ENCODE measurements at regions not wholly inside any gene's neighbourhood (a gene's known extent, or its start where the extent isn't known, plus 50 kb on each side); places are given as distances from the start of the nearest gene placed in this dataset.

DNA sequence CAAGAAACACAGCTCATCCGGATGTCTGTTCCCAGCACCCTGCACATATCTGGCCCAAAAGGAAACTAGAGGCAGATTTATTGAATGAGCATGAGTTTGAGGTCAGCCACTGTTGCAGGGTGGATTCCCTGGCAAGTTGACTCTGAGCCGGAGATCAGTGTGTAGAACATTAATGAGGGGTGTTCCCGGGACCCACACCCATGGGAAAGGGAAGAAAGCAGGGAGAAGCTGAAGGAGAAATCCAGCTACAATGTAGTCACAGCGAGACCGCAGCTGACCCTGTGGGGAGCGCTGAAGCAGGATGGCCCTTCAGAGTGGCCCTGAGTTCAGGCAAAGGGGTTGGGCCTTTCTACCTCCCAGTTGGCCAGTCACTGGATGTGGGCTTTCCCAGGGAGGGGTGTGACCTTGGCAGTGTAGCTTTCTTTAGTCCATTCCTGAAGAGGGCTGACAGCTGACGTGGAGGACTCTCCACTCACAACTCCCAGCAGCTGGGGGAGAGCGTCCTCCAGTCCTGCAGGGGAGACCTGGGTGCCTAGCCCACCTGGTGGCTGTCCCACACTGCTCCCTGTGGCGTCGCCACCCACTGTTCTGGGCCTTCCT is 324.2 kb upstream of the ZMIZ1 start:
- intact Hi-C loops (cut with micrococcal nuclease), result no loop called here
- no peaks in the 10 kb centered on the region for H3K36me3 Mint-ChIP-seq (ENCODE audit: low read depth)
- no peaks in the 10 kb centered on the region for H3K9me3 Mint-ChIP-seq
- H3K27me3 Mint-ChIP-seq (ENCODE audit: insufficient read depth), result peaks cover 2% of the 10 kb centered on the region
- DNase-seq (ENCODE audit: low spot score), result no peak
- H3K4me3 Mint-ChIP-seq, result no peak overlapping the region
- no peaks in the 10 kb centered on the region for H3K4me1 Mint-ChIP-seq (ENCODE audit: low read depth)
- no peak overlapping the region for H3K27ac Mint-ChIP-seq

DNA sequence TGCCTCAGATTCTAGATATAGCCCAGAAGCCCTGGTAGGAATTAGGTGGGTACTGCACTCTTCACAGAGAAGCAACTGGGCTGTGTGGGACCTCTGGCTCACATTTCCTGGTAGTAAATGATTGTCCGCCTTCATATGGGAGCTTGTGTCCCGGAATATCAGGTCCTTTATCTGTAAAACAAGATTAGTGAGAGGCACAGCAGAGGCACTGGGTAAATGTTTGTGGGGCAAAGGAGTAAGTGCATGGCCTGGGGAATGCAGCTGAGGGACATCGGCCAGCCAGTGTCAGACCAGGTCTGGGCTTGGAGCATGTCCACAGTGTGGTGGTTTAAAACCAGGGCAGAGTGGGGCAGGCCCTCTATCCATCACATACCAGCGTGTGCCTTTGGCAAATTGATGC is 323.3 kb upstream of the ZMIZ1 start:
- Mint-ChIP-seq H3K36me3 (ENCODE audit: low read depth) (no peaks in the 10 kb centered on the region), H3K4me1 (ENCODE audit: low read depth) (no peaks in the 10 kb centered on the region), H3K27me3 (ENCODE audit: insufficient read depth) (peaks cover 2% of the 10 kb centered on the region), H3K9me3 (no peaks in the 10 kb centered on the region), H3K27ac (no peak overlapping the region), H3K4me3 (no peak overlapping the region)
- DNase-seq (ENCODE audit: low spot score), result no peak
- intact Hi-C loops (cut with micrococcal nuclease), result no loop called here

DNA sequence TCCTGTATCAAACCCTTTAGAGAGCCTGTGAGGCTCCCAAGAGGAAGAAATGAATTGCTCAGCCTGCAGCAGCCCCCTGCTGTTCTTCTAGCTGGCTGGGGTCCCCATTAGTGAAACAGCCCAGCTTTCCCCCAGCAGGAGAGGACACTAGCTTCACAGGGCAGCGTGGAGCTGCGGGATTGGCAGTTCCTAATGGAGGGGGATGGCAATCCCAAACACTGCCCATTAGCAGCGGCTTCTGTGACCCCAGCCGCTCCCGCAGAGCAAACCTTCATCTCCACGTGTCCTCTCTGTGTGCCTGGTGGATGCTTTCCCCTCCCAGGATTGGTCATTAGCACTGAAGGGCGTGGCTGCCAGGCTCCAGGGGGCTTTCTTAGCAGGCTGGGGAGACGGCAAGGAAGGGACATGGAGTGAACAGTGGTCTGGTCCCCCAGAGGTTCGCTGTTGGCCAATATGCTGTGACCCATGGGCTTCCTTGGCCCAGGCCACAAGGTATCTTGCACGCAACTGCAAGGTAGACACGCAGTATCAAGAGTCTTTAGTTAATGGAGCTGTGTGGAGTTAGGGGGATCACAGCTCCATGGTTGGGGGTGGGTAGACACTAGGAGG is 322.5 kb upstream of the ZMIZ1 start:
- DNase-seq (ENCODE audit: low spot score), result no peak
- Mint-ChIP-seq H3K4me3 (no peak overlapping the region), H3K27ac (no peak overlapping the region), H3K4me1 (ENCODE audit: low read depth) (no peaks in the 10 kb centered on the region), H3K36me3 (ENCODE audit: low read depth) (no peaks in the 10 kb centered on the region), H3K27me3 (ENCODE audit: insufficient read depth) (peaks cover 7% of the 10 kb centered on the region), H3K9me3 (no peaks in the 10 kb centered on the region)
- intact Hi-C loops (cut with micrococcal nuclease), result no loop called here

DNA sequence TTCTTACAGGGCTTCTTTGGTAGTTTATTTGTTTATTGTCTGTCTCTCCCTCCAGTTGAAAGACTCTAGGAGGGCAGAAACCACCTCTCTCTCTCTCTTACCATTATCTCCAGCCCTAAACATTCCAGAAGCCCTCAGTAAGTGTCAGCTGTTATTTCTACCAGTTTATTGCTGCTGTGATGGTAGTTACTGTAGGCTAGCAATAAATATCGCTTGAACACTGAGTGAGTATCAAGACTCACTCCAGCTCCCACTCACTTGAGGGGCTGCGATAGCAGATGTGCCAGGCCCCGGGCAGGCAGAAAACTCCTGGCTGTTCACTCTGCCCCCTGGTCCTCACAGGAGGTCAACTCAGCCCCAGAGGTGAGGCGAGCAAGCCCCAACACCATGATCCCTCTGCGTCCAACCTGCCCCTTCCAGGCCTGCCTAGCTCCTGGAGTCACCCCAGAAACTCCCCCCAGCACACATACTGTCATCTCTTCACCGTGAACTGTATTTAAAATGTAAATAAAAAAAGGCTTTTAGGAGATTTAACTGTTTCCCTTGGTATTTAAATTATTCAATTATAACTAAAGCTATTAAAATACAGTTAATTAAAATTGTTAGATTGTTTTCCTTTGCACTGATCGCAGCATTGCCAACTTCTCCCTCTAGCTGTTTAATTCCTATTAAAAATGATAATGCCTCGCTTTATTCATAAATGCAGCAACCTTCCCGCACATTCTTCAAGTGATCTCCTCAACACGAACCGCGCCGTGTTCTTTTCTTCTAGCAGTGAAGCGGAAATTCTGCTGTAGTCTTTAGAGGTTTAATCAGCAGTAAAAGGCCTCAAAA is 321.1 kb upstream of the ZMIZ1 start:
- Mint-ChIP-seq H3K9me3 (no peaks in the 10 kb centered on the region), H3K27me3 (ENCODE audit: insufficient read depth) (peaks cover 9% of the 10 kb centered on the region), H3K4me1 (ENCODE audit: low read depth) (no peaks in the 10 kb centered on the region), H3K27ac (no peak overlapping the region), H3K4me3 (no peak overlapping the region), H3K36me3 (ENCODE audit: low read depth) (no peaks in the 10 kb centered on the region)
- DNase-seq (ENCODE audit: low spot score), result no peak
- intact Hi-C loops (cut with micrococcal nuclease), result no loop called here

DNA sequence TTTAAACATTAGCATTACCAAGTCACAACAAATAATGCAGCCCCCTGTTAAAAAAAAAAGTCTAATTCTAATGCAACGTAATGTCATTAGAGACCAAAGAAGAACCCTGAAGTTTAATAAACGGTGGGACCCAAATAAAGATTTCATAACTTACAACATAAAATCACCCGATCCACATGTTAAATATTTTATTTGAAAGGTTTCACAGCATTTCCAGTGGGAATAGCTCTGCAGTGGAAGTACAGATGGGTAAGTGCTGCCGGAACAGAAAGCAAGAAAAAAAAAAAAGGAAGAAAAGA is 320.6 kb upstream of the ZMIZ1 start:
- H3K4me3 Mint-ChIP-seq, result no peak overlapping the region
- H3K9me3 Mint-ChIP-seq, result no peaks in the 10 kb centered on the region
- no peak overlapping the region for H3K27ac Mint-ChIP-seq
- H3K4me1 Mint-ChIP-seq (ENCODE audit: low read depth), result no peaks in the 10 kb centered on the region
- H3K27me3 Mint-ChIP-seq (ENCODE audit: insufficient read depth), result peaks cover 9% of the 10 kb centered on the region
- DNase-seq (ENCODE audit: low spot score), result no peak
- no peaks in the 10 kb centered on the region for H3K36me3 Mint-ChIP-seq (ENCODE audit: low read depth)
- intact Hi-C loops (cut with micrococcal nuclease), result no loop called here

DNA sequence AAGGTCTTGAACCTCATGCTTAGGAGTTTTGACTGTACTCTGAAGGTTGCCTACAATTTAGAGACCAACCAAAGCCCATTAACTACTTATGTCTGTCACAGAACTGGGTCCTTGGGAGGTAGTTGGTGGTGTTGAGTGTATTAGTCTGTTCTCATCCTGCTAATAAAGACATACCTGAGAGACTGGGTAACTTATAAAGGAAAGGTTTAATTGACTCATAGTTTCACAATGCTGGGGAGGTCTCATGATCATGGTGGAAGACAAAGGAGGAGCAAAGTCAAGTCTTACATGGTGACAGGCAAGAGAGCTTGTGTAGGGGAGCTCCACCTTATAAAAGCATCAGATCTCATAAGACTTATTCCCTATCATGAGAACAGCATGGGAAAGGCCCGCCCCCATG is 319.6 kb upstream of the ZMIZ1 start:
- Mint-ChIP-seq H3K36me3 (ENCODE audit: low read depth) (no peaks in the 10 kb centered on the region), H3K4me3 (no peak overlapping the region), H3K9me3 (no peaks in the 10 kb centered on the region), H3K4me1 (ENCODE audit: low read depth) (no peaks in the 10 kb centered on the region), H3K27ac (no peak overlapping the region), H3K27me3 (ENCODE audit: insufficient read depth) (peaks cover 9% of the 10 kb centered on the region)
- intact Hi-C loops (cut with micrococcal nuclease), result no loop called here
- DNase-seq (ENCODE audit: low spot score), result no peak

DNA sequence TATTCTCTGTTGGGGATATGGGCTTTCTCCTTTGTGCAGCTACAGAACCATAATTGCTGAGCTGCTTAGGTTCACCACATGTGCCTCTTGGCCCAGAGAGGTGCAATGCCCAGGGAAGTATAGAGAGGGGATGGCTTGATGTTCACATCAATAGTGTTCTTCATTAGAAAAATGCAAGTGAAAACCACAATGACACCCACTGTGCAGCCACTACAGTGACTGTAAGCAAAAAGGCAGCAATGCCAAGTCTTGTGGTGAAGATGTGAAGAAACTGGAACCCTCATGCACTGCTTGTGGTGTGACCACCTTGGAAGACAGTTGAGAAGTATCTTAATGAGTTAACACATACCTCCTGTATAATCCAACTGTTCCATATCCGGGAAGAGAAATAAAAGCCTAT is 318.9 kb upstream of the ZMIZ1 start:
- no peak for DNase-seq (ENCODE audit: low spot score)
- H3K27me3 Mint-ChIP-seq (ENCODE audit: insufficient read depth), result peaks cover 9% of the 10 kb centered on the region
- H3K36me3 Mint-ChIP-seq (ENCODE audit: low read depth), result no peaks in the 10 kb centered on the region
- no peaks in the 10 kb centered on the region for H3K4me1 Mint-ChIP-seq (ENCODE audit: low read depth)
- H3K4me3 Mint-ChIP-seq, result no peak overlapping the region
- no peaks in the 10 kb centered on the region for H3K9me3 Mint-ChIP-seq
- no peak overlapping the region for H3K27ac Mint-ChIP-seq
- intact Hi-C loops (cut with micrococcal nuclease), result no loop called here

DNA sequence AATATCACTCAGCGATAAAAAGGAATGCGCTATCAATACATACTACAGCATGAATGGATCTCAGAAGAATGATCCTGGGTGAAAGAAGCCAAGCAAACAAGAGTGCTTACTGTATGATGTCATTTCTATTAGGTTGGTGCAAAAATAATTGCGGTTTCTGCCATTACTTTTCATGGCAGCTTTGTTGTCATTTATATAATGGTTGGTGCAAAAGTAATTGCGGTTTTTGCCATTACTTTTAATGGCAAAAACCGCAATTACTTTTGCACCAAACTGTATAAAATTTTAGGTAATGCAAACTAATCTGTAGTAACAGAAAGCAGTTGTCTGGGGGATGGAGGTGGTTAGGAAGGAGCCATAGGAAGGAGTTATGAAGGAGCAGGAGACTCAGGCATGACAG is 318.3 kb upstream of the ZMIZ1 start:
- intact Hi-C loops (cut with micrococcal nuclease), result no loop called here
- no peak overlapping the region for H3K27ac Mint-ChIP-seq
- H3K27me3 Mint-ChIP-seq (ENCODE audit: insufficient read depth), result peaks cover 9% of the 10 kb centered on the region
- no peak for DNase-seq (ENCODE audit: low spot score)
- H3K4me3 Mint-ChIP-seq, result no peak overlapping the region
- H3K4me1 Mint-ChIP-seq (ENCODE audit: low read depth), result no peaks in the 10 kb centered on the region
- no peaks in the 10 kb centered on the region for H3K36me3 Mint-ChIP-seq (ENCODE audit: low read depth)
- H3K9me3 Mint-ChIP-seq, result no peaks in the 10 kb centered on the region

DNA sequence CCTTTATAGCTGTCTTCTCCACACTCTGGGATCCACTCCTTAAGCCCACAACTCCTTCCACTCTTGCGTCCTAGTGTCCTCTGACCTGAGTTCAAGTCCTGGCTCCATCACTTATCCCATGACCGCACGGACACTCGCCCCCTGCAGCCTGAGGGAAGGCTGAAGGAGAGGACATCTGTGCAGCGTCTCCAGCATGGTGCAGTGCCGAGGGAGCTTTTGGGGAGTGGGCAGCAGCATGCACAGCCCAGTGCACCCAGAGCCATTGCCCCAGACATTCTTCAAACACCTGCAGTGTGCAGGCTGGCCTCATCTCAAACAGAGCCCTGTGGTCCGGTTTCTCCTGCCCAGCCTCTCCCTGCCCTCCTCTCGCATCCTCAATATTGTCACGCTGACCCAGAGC is 317.1 kb upstream of the ZMIZ1 start:
- Mint-ChIP-seq H3K36me3 (ENCODE audit: low read depth) (no peaks in the 10 kb centered on the region), H3K27me3 (ENCODE audit: insufficient read depth) (peaks cover 11% of the 10 kb centered on the region), H3K4me1 (ENCODE audit: low read depth) (peaks cover 9% of the 10 kb centered on the region), H3K27ac (no peak overlapping the region), H3K4me3 (no peak overlapping the region), H3K9me3 (no peaks in the 10 kb centered on the region)
- no peak for DNase-seq (ENCODE audit: low spot score)
- intact Hi-C loops (cut with micrococcal nuclease), result no loop called here

DNA sequence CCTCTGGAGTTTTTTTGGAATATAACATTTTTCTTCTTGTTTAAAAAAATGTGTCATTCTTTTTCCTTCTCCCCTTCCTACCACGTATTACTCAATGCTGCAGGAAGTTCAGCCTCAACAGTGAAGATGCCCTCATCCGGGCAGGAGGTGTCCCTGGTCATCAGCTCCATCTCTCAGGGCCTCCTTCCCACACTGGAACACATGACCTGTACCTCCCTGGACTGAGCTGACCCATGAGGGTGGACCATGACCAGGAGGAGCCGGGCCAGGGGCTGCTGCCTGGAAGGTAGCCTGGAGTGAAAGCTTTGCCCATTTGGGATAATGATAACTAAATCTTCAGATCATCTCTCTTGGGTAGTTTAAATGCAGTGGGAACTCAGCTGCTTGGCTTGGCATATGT is 316.5 kb upstream of the ZMIZ1 start:
- no peak for DNase-seq (ENCODE audit: low spot score)
- intact Hi-C loops (cut with micrococcal nuclease), result no loop called here
- no peak overlapping the region for H3K27ac Mint-ChIP-seq
- H3K27me3 Mint-ChIP-seq (ENCODE audit: insufficient read depth), result peaks cover 11% of the 10 kb centered on the region
- H3K4me3 Mint-ChIP-seq, result no peak overlapping the region
- no peaks in the 10 kb centered on the region for H3K36me3 Mint-ChIP-seq (ENCODE audit: low read depth)
- H3K9me3 Mint-ChIP-seq, result no peaks in the 10 kb centered on the region
- H3K4me1 Mint-ChIP-seq (ENCODE audit: low read depth), result peaks cover 14% of the 10 kb centered on the region

DNA sequence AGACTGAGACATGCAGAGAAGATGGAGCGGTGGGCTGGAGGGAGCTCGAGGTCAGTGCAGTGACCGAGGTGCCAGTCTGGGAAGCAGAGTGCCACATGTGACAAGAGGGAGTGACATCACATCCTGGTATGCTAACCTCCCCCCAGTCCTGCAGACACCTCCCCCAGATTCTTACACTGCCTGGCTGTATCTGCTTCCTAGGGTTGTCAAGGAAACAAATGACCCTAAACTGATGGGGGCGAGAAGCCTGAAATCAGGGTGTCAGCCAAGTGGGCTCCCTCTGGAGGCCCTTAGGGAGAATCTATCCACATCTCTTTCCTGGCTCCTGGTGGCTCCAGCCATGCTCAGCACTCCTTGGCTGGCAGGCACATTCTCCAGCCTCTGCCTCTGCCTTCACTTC is 316.1 kb upstream of the ZMIZ1 start:
- Mint-ChIP-seq H3K4me1 (ENCODE audit: low read depth) (peaks cover 16% of the 10 kb centered on the region), H3K9me3 (no peaks in the 10 kb centered on the region), H3K27ac (no peak overlapping the region), H3K4me3 (no peak overlapping the region), H3K36me3 (ENCODE audit: low read depth) (no peaks in the 10 kb centered on the region), H3K27me3 (ENCODE audit: insufficient read depth) (peaks cover 11% of the 10 kb centered on the region)
- intact Hi-C loops (cut with micrococcal nuclease), result no loop called here
- no peak for DNase-seq (ENCODE audit: low spot score)

DNA sequence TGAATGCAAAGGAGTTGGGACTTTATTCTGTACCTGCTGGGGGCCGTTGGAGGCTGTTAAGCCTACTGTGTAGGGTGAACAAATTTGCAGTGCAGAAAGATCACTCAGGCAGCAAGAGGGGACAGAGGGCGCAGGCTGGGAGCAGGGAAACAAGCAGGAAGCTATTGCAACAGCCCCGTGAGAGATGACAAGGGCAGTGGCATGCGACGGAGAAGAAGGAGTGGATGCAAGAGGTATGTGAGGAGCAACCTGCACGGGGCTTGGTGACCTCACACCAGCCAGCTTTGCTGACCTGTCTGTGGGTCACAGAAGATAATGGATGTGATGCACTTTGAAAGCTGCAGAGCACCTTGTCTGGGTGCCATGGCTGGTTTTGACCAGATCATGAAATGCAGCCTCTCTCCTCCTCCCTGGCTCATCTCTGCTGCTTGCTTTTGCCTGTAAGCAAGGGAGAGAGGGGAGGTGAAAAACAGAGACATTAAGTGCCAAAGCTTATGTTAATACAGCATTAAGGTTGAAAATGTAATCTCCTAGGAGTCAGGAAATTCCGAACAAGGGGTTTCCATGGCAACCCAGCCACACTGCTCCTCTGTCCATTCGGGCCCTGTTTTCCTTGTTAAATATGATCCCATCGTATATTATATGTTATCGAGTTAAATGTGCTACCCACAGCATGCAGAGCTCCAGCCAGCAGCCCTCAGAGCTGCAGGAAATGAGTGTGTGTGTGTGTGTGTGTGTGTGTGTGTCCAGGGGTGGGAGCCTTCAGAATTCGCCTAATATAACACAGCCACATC is 314.3 kb upstream of the ZMIZ1 start:
- no peak overlapping the region for H3K4me3 Mint-ChIP-seq
- intact Hi-C loops (cut with micrococcal nuclease), result no loop called here
- no peak for DNase-seq (ENCODE audit: low spot score)
- H3K36me3 Mint-ChIP-seq (ENCODE audit: low read depth), result no peaks in the 10 kb centered on the region
- peaks cover 16% of the 10 kb centered on the region for H3K4me1 Mint-ChIP-seq (ENCODE audit: low read depth)
- peaks cover 8% of the 10 kb centered on the region for H3K27me3 Mint-ChIP-seq (ENCODE audit: insufficient read depth)
- no peak overlapping the region for H3K27ac Mint-ChIP-seq
- no peaks in the 10 kb centered on the region for H3K9me3 Mint-ChIP-seq

DNA sequence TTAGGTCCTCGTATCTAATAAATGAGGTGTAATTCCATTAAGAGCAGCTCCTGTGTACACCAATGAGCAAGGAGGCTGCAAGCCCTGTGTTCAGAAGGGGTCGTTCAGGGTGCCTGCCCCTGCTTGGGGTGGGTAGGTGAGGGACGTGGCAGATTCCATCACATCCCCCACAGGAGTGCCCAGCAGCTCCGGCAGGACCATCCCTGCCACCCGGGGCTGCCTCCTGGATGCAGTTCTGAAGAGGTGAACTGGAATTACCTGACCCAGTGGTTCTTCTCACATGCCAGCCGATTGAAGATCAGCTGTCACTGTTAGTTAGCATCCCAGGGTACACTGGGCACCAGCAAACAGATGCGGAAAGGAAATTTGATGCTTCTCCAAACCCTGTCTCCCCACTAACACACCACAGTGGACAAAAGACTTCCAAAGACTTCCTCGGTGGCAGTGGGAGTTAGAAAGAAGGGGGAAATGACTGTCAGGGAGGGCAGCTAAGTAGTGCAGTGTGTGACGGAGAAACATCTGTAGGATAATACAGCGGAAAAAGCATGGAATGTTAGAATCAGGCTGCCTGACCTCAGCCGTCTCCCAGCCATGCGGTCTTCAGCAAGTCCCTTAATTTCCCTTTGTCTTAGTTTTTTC is 313.6 kb upstream of the ZMIZ1 start:
- no peak overlapping the region for H3K27ac Mint-ChIP-seq
- H3K9me3 Mint-ChIP-seq, result no peaks in the 10 kb centered on the region
- no peaks in the 10 kb centered on the region for H3K36me3 Mint-ChIP-seq (ENCODE audit: low read depth)
- intact Hi-C loops (cut with micrococcal nuclease), result no loop called here
- H3K27me3 Mint-ChIP-seq (ENCODE audit: insufficient read depth), result peaks cover 8% of the 10 kb centered on the region
- peaks cover 16% of the 10 kb centered on the region for H3K4me1 Mint-ChIP-seq (ENCODE audit: low read depth)
- no peak for DNase-seq (ENCODE audit: low spot score)
- no peak overlapping the region for H3K4me3 Mint-ChIP-seq

Measured in activated T-helper 1 cell treated with anti-CD3 and anti-CD28 coated beads, Interleukin-12 subunit alpha, Interleukin-12 subunit beta, Interleukin-2, Interleukin-4 antibody, amounts not matched to agents 30 ng/mL and 10 ng/mL and 1 ng/mL, durations not matched to agents 14 hours and 24 hours and 36 hours (primary cell).